Fibroblast of lung (primary cell): ENCODE measurements at regions not wholly inside any gene's neighbourhood (a gene's known extent, or its start where the extent isn't known, plus 50 kb on each side); places are given as distances from the start of the nearest gene placed in this dataset.

Experiments
- DNase-seq, 2 donors: peaks; one replicate each; pipeline versions ENCODE4 v3.0.0 to v3.0.0-alpha.2; 2010; ENCODE audit warnings: low read depth in 2 of 2
- H2AFZ ChIP-seq: 2 replicates; pipeline ENCODE4 v1.5.1; 2012; ENCODE audit warnings: low read length, control low read depth, inconsistent platforms
- H3K27ac ChIP-seq: 2 replicates; pipeline ENCODE4 v1.5.1; 2011; ENCODE audit warnings: low read length, control low read depth; ENCODE audit not compliant: insufficient read depth
- H3K27me3 ChIP-seq: 2 replicates; pipeline ENCODE4 v1.5.1; 2011; ENCODE audit warnings: mild to moderate bottlenecking, low read length; ENCODE audit not compliant: control insufficient read depth, insufficient read depth
- H3K36me3 ChIP-seq: 2 replicates; pipeline ENCODE4 v1.5.1; 2011; ENCODE audit warnings: low read length; ENCODE audit not compliant: control insufficient read depth, insufficient read depth
- H3K4me1 ChIP-seq: 2 replicates; pipeline ENCODE4 v1.5.1; 2011; ENCODE audit warnings: low read length; ENCODE audit not compliant: control insufficient read depth, insufficient read depth; ENCODE audit errors: extremely low read depth
- H3K4me2 ChIP-seq: 2 replicates; pipeline ENCODE4 v1.5.1; 2011; ENCODE audit warnings: low read length, control low read depth; ENCODE audit not compliant: insufficient read depth; ENCODE audit errors: extremely low read depth
- H3K4me3 ChIP-seq, 4 experiments: fragments of 200-600 bp in 1 of 4; sonication (generic) in 1 of 4; replicated peaks in 1 of 4; 2 replicates each; pipeline ENCODE4 v1.5.1; 2011 to 2016; ENCODE audit warnings: low read length in 4 of 4, low read depth in 3 of 4, mild to moderate bottlenecking in 3 of 4, control low read depth in 2 of 4, inconsistent platforms in 1 of 4, mixed read lengths in 1 of 4; ENCODE audit not compliant: insufficient read depth in 1 of 4; ENCODE audit errors: control extremely low read depth in 1 of 4
- H3K79me2 ChIP-seq: 2 replicates; pipeline ENCODE4 v1.5.1; 2012; ENCODE audit warnings: mild to moderate bottlenecking, low read length, inconsistent platforms; ENCODE audit not compliant: control insufficient read depth, insufficient read depth
- H3K9ac ChIP-seq: 2 replicates; pipeline ENCODE4 v1.5.1; 2011; ENCODE audit warnings: mild to moderate bottlenecking, low read length, control low read depth; ENCODE audit not compliant: insufficient read depth
- H3K9me3 ChIP-seq: 2 replicates; pipeline ENCODE4 v1.5.1; 2012; ENCODE audit warnings: low read depth, low read length; ENCODE audit not compliant: control insufficient read depth, insufficient read depth
- H4K20me1 ChIP-seq: 2 replicates; pipeline ENCODE4 v1.5.1; 2011; ENCODE audit warnings: low read length; ENCODE audit not compliant: control insufficient read depth, insufficient read depth; ENCODE audit errors: extremely low read depth
- CTCF ChIP-seq, 2 donors: IDR thresholded peaks in 1 of 2; conservative IDR thresholded peaks in 1 of 2; 1 replicate in 1 of 2; 2 replicates in 1 of 2; pipeline ENCODE4 v1.5.1; 2011 to 2012; ENCODE audit warnings: low read length in 2 of 2, control low read depth in 1 of 2, inconsistent platforms in 1 of 2, low read depth in 1 of 2, mild to moderate bottlenecking in 1 of 2
- EZH2 ChIP-seq: IDR thresholded peaks from 2 replicates; pipeline ENCODE4 v1.5.1; 2012; ENCODE audit warnings: low read length, control low read depth, mild to moderate bottlenecking; ENCODE audit errors: missing control alignments

GRCh38 chr5:135196483-135196882, 162.5 kb upstream of the PITX1 start:
- Histone ChIP-seq H3K4me1 (peaks cover 14% of the 10 kb centered on the region), H3K9ac (no peak overlapping the region), H2AFZ (no peak overlapping the region), H3K4me2 (no peak overlapping the region), H3K27ac (no peak overlapping the region), H3K4me3 (no peak overlapping the region), H3K27me3 (no peaks in the 10 kb centered on the region), H3K36me3 (no peaks in the 10 kb centered on the region), H3K79me2 (no peaks in the 10 kb centered on the region), H3K9me3 (no peaks in the 10 kb centered on the region), H4K20me1 (no peaks in the 10 kb centered on the region)
- DNase-seq, result no peak
- no peak for TF ChIP-seq CTCF (conservative IDR thresholded peaks at IDR 0.05 in 1 of 2, IDR thresholded peaks at IDR 0.05 in 1 of 2; ENCODE audit: low read depth in 1 of 2, low read length in 2 of 2)
- TF ChIP-seq EZH2, result no peak

- TF ChIP-seq CTCF (conservative IDR thresholded peaks at IDR 0.05 in 1 of 2, IDR thresholded peaks at IDR 0.05 in 1 of 2; ENCODE audit: low read depth in 1 of 2, low read length in 2 of 2) (no peak), EZH2 (no peak)
- Histone ChIP-seq H3K4me2 (no peak overlapping the region), H3K27me3 (no peaks in the 10 kb centered on the region), H3K9ac (no peak overlapping the region), H3K36me3 (no peaks in the 10 kb centered on the region), H3K4me1 (peaks cover 14% of the 10 kb centered on the region), H3K9me3 (no peaks in the 10 kb centered on the region), H2AFZ (no peak overlapping the region), H4K20me1 (no peaks in the 10 kb centered on the region), H3K4me3 (no peak overlapping the region), H3K79me2 (no peaks in the 10 kb centered on the region), H3K27ac (no peak overlapping the region)
- peak; percentile 51 to 65 for DNase-seq
These were observed 161.2 kb upstream of the PITX1 start for GRCh38 chr5:135195270-135195608.

GRCh38 chr5:135194573-135195269, 160.7 kb upstream of the PITX1 start:
- Histone ChIP-seq H3K4me2 (no peak overlapping the region), H2AFZ (no peak overlapping the region)

More at GRCh38 chr5:135194573-135195269, 160.7 kb upstream of the PITX1 start:
- Histone ChIP-seq H3K4me1 (peaks cover 14% of the 10 kb centered on the region), H3K4me3 (no peak overlapping the region), H3K27ac (no peak overlapping the region), H3K79me2 (no peaks in the 10 kb centered on the region), H3K9me3 (no peaks in the 10 kb centered on the region), H3K9ac (no peak overlapping the region), H3K27me3 (no peaks in the 10 kb centered on the region), H4K20me1 (no peaks in the 10 kb centered on the region), H3K36me3 (no peaks in the 10 kb centered on the region)
- peak; percentile 48 to 74 for DNase-seq
- TF ChIP-seq CTCF (conservative IDR thresholded peaks at IDR 0.05 in 1 of 2, IDR thresholded peaks at IDR 0.05 in 1 of 2; ENCODE audit: low read depth in 1 of 2, low read length in 2 of 2) (no peak), EZH2 (no peak)
